Brain microvascular endothelial cell (primary cell): ENCODE measurements at regions not wholly inside any gene's neighbourhood (a gene's known extent, or its start where the extent isn't known, plus 50 kb on each side); places are given as distances from the start of the nearest gene placed in this dataset.

Experiments used
- DNase-seq: peaks from one replicate; pipeline ENCODE4 v3.0.0-alpha.2; 2020
- H3K27ac ChIP-seq: fragments of 250-450 bp; sonication (Bioruptor Pico); 2 replicates; pipeline ENCODE4 v1.5.1; 2020; ENCODE audit warnings: mild to moderate bottlenecking, moderate library complexity
- H3K27me3 ChIP-seq: fragments of 250-450 bp; sonication (Bioruptor Pico); replicated peaks from 2 replicates; pipeline ENCODE4 v1.5.1; 2020; ENCODE audit warnings: mild to moderate bottlenecking
- H3K36me3 ChIP-seq: fragments of 250-450 bp; sonication (Bioruptor Pico); replicated peaks from 2 replicates; pipeline ENCODE4 v1.5.1; 2020; ENCODE audit warnings: mild to moderate bottlenecking
- H3K4me3 ChIP-seq: 2 replicates; pipeline ENCODE4 v1.5.1; 2011; ENCODE audit warnings: low read depth, mild to moderate bottlenecking, control low read depth, low read length, moderate library complexity
- in situ Hi-C: cut with HindIII; loops from 2 replicates; pipeline ENCODE4 v1.10.0; 2017; ENCODE audit warnings: low sequenced_read_pairs, low pct_ligation_motif_present
- TF ChIP-seq, protein P1 (sequence below): IDR thresholded peaks from 2 replicates; pipeline ENCODE4 v1.5.1; 2011; ENCODE audit warnings: low read depth, mild to moderate bottlenecking, moderate library complexity, low read length, control low read depth, inconsistent platforms; ENCODE audit errors: missing control alignments

DNA sequence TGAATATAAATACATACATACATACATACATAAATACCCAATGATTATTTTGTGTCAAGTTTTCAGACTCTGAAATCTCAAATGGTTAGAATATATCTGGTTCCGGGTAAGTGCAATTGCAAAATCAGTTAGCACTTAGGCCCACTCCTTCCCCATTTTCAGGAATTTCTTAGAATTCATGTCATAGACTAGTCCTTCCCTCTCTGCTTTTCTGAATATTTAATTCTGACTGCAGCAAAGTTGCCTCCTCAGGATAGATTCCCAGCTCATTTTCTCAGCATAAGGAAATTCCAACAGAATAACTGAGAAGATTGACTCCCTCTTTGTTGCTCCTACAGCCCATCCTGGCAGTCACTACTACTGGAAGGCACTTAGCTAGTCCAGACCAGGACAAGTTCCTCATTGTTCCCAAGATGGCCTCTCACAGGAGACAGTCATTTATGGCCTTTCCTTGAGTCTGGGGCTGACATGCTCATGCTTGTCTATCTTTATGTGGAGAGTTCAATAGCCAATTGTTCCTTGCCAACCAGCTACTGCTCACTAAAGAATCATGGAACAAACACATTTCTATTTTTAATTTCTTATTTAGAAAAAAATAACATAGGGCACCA is 142.9 kb upstream of the ITGB1 start:
- TF ChIP-seq, protein P1, sequence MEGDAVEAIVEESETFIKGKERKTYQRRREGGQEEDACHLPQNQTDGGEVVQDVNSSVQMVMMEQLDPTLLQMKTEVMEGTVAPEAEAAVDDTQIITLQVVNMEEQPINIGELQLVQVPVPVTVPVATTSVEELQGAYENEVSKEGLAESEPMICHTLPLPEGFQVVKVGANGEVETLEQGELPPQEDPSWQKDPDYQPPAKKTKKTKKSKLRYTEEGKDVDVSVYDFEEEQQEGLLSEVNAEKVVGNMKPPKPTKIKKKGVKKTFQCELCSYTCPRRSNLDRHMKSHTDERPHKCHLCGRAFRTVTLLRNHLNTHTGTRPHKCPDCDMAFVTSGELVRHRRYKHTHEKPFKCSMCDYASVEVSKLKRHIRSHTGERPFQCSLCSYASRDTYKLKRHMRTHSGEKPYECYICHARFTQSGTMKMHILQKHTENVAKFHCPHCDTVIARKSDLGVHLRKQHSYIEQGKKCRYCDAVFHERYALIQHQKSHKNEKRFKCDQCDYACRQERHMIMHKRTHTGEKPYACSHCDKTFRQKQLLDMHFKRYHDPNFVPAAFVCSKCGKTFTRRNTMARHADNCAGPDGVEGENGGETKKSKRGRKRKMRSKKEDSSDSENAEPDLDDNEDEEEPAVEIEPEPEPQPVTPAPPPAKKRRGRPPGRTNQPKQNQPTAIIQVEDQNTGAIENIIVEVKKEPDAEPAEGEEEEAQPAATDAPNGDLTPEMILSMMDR, result no peak
- Histone ChIP-seq H3K36me3 (no peaks in the 10 kb centered on the region), H3K27me3 (no peaks in the 10 kb centered on the region), H3K4me3 (no peak overlapping the region), H3K27ac (no peak overlapping the region)
- in situ Hi-C loops, result no loop called here
- no peak for DNase-seq

DNA sequence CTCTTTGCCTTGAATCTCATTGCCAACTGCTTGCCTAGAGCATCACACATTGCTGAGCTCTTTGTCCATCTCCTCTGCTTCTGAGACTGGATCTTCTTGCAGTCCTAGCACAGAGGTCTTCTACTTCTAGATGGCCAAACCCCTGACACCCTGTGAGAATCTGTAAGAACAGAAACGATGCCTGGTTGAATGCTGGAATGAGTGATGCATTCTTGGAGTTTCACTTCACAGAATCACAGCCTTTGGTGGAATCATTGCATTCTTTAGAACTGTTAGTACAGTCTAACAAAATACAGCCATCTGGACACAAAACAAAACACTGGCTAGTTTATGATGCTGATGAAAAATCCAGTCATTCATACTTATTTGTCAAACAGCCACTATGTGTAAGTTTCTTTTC is 141.7 kb upstream of the ITGB1 start:
- TF ChIP-seq, protein P1, result no peak
- peak; percentile 29 for DNase-seq
- H3K4me3 ChIP-seq, result no peak overlapping the region
- no peaks in the 10 kb centered on the region for H3K36me3 ChIP-seq
- H3K27me3 ChIP-seq, result no peaks in the 10 kb centered on the region
- no peak overlapping the region for H3K27ac ChIP-seq
- in situ Hi-C loops, result no loop called here

DNA sequence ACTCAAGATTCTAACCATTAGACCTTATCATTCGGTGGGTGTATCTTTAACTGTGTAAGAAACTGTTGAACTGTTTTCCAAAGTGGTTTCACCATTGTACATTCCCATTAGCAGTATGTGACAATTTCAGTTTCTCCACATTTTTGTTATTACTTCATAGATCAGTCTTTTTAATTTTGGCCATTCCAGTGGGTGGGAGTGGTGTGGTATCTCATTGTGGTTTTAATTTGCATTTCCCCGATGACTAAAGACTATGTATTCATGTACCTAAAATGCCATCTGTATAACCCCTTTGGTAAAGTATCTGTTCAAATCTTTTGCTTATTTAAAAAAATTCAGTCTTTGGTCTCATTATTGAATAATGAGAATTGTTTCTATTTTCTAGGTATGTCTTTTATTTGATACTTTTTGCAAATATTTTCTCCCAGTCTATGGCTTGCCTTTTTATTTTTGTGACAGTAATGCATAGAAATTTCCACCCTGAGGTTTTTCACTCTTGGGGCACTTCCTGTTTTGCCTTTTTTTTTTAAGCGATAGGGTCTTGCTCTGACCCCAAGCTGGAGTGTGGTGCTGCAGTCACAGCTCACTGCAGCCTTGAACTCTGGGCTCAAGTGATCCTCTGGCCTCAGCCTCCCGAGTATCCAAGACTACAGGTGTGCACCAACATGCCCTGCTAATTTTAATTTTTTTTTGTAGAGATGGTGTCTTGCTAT is 141.1 kb upstream of the ITGB1 start:
- Histone ChIP-seq H3K27ac (no peak overlapping the region), H3K4me3 (no peak overlapping the region), H3K27me3 (no peaks in the 10 kb centered on the region), H3K36me3 (no peaks in the 10 kb centered on the region)
- DNase-seq, result no peak
- in situ Hi-C loops, result no loop called here
- TF ChIP-seq, protein P1, result no peak

DNA sequence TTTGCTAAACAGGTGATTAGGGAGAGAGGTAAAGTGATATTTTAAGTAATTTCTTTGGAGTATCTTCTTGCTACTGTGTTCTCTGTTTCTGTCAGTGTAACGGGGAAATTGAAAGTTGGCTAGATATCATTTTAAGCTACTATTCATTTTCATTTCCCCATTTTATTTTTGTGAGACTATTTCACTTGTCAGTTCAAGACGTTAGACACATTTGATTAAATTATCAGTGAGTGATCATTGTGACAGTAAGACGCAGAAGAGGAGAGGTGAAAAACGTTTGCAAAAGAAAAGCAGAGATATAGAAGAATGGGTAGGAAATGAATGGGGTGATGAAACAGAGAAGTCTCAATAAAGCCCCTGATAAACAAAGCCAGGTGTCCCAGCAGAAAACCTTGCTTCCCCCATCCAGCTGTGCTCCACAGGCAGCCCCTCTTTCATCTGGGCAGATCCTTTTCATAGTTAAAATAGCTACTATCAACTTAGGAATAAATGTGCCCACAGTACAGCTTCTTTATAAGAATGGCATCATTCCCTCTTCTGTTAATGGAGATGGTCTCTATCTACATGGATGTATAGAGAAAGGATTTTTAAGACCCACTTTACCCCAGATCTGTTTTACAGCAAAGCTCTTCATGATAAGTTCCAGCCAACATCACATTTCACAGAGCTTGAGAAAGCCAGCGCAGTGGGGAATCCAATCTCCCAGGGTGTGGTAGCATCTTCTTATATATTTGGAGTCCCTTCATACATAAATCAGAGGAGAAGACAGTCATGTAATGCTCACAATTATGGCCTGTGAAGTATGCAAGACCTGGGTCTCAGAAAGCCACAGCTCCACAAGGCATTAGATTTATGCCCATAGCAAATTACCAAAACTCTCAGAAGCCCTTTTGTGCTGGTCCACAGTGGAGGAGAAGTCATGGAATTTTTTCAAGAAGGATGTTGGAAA is 138.1 kb upstream of the ITGB1 start:
- no peaks in the 10 kb centered on the region for H3K27me3 ChIP-seq
- DNase-seq, result no peak
- no peak overlapping the region for H3K27ac ChIP-seq
- TF ChIP-seq, protein P1, result no peak
- no peak overlapping the region for H3K4me3 ChIP-seq
- no peaks in the 10 kb centered on the region for H3K36me3 ChIP-seq
- in situ Hi-C loops, result no loop called here

DNA sequence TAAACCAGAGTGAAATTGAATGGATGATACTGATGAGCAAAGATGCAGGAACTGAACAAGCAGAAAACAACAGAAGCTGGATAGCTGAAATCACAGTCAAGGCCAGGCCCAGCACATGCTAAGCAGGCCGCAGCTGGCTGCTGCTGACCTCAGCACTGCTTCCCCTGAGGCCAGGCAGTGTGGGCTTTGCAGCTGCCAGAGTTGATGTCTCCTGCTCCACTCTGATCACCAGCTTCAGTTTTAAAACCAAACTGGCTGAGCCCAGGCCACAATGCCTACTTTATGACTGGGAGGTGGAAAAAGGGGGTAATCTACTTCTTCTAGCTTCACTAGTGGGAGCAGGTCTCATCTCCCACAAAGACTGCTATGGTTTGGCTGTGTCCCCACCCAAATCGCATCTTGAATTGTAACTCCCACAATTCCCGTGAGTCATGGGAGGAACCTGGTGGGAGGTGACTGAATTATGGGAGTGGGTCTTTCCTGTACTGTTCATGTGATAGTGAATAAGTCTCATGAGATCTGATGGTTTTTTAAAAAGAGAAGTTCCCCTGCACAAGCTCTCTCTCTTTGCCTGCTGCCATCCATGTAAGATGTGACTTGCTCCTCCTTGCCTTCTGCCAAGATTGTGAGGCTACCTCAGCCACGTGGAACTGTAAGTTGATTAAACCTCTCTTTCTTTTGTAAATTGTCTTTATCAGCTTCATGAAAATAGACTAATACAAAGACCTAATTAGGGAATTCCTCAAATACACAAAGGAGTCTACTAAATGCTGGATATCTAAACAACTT is 136.4 kb upstream of the ITGB1 start:
- in situ Hi-C loops, result no loop called here
- H3K27ac ChIP-seq, result no peak overlapping the region
- H3K4me3 ChIP-seq, result no peak overlapping the region
- no peaks in the 10 kb centered on the region for H3K36me3 ChIP-seq
- TF ChIP-seq, protein P1, result no peak
- no peaks in the 10 kb centered on the region for H3K27me3 ChIP-seq
- DNase-seq, result no peak
